ENCODE measurements at regions not wholly inside any gene's neighbourhood (a gene's known extent, or its start where the extent isn't known, plus 50 kb on each side); places are given as distances from the start of the nearest gene placed in this dataset.

GRCh38 chr12:126430921-126431320, 1365.7 kb downstream of the AACS start:
- no peak overlapping the region; a peak in 1 of 7 replicates for H3K27ac Mint-ChIP-seq
- peaks cover 4 to 7% of the 10 kb centered on the region in 2 experiments; a peak in 4 of 5 replicates for H3K9me3 Mint-ChIP-seq

More at GRCh38 chr12:126430921-126431320, 1365.7 kb downstream of the AACS start:
- no peak overlapping the region for H3K23ac ChIP-seq (ENCODE audit: insufficient read length, low read depth, low read length)
- no peak overlapping the region for H3K14ac ChIP-seq (ENCODE audit: insufficient read depth, low read length)
- Mint-ChIP-seq H3K27me3 (ENCODE audit: low read depth) (no peaks in the 10 kb centered on the region), H3K36me3 (ENCODE audit: insufficient read depth in 1 of 3, low read depth in 3 of 3) (peaks cover 0 to 5% (median 0%) of the 10 kb centered on the region in 3 experiments; a peak in 3 of 7 replicates), H3K4me1 (peaks cover 8 to 11% of the 10 kb centered on the region in 2 experiments), H3K4me3 (no peak overlapping the region)
- H3K4me1 ChIP-seq (ENCODE audit: insufficient read depth, low read length) = no peaks in the 10 kb centered on the region
- no peak overlapping the region for H3K18ac ChIP-seq (ENCODE audit: insufficient read length, low read depth, low read length)
- no peak overlapping the region for H4K8ac ChIP-seq (replicated peaks; ENCODE audit: insufficient read length, low read depth, low read length)
- no CpG with 5 or more reads among the region's 2 CpGs for WGBS (ENCODE audit: extremely low coverage, insufficient read length, low lambda C conversion rate)
- no peaks in the 10 kb centered on the region for H3K23me2 ChIP-seq (ENCODE audit: insufficient read length, low read depth, low read length, poor library complexity, severe bottlenecking)
- H3K9ac ChIP-seq (ENCODE audit: extremely low read depth, insufficient read length, low read length) = no peak overlapping the region
- TF ChIP-seq CTCF (conservative IDR thresholded peaks at IDR 0.05) = no peak
- no peak for DNase-seq
- H2BK5ac ChIP-seq (ENCODE audit: insufficient read length, low read length) = no peak overlapping the region
- H4K5ac ChIP-seq (ENCODE audit: insufficient read length, low read depth, low read length) = no peak overlapping the region
- H2BK120ac ChIP-seq (ENCODE audit: low read depth, low read length, poor library complexity, severe bottlenecking) = no peak overlapping the region
- no peaks in the 10 kb centered on the region for H4K20me1 ChIP-seq (ENCODE audit: control insufficient read depth, insufficient read depth, insufficient read length)
- H3K4ac ChIP-seq (ENCODE audit: low read depth, low read length) = no peak overlapping the region
- H3K56ac ChIP-seq (ENCODE audit: insufficient read length, low read depth, low read length) = no peak overlapping the region
- no peak overlapping the region for H2BK20ac ChIP-seq (ENCODE audit: low read depth, low read length, poor library complexity, severe bottlenecking)
- no peak overlapping the region for H3T11ph ChIP-seq (ENCODE audit: low read length)
- H2BK12ac ChIP-seq (ENCODE audit: insufficient read length, low read depth, low read length) = no peak overlapping the region
- no peaks in the 10 kb centered on the region for H3K27me3 ChIP-seq (ENCODE audit: insufficient read depth, low read length)
- no peak overlapping the region for H2BK15ac ChIP-seq (ENCODE audit: low read depth, low read length)
- H3K9me3 ChIP-seq (ENCODE audit: control insufficient read depth, low read depth, low read length) = no peaks in the 10 kb centered on the region
- no peak overlapping the region for H3K4me2 ChIP-seq (ENCODE audit: insufficient read depth, insufficient read length, low read length)
- H4K91ac ChIP-seq (ENCODE audit: insufficient read length, low read depth, low read length) = no peak overlapping the region
- H3K27ac ChIP-seq (ENCODE audit: insufficient read length, low read depth, low read length) = no peak overlapping the region
- no peaks in the 10 kb centered on the region for H3K79me2 ChIP-seq (ENCODE audit: insufficient read depth, low read length)
- no peak overlapping the region for H2AFZ ChIP-seq (ENCODE audit: low read length)
- H3K79me1 ChIP-seq (ENCODE audit: insufficient read depth, low read depth, low read length, poor library complexity, severe bottlenecking) = no peaks in the 10 kb centered on the region
- H2AK5ac ChIP-seq (ENCODE audit: insufficient read length, low read length) = no peak overlapping the region

All from H9 (cell line).